Epithelial cell of proximal tubule (primary cell): ENCODE measurements at regions not wholly inside any gene's neighbourhood (a gene's known extent, or its start where the extent isn't known, plus 50 kb on each side); places are given as distances from the start of the nearest gene placed in this dataset.

ENCODE experiments used
- DNase-seq: peaks from one replicate; pipeline ENCODE4 v3.0.0-alpha.2; 2011; ENCODE audit warnings: low read depth
- H3K4me3 ChIP-seq: 2 replicates; pipeline ENCODE4 v1.5.1; 2011; ENCODE audit warnings: low read depth, mild to moderate bottlenecking, low read length
- TF ChIP-seq, protein P1 (sequence below): conservative IDR thresholded peaks from 2 replicates; pipeline ENCODE4 v1.5.1; 2012; ENCODE audit warnings: low read depth, mild to moderate bottlenecking, low read length

DNA sequence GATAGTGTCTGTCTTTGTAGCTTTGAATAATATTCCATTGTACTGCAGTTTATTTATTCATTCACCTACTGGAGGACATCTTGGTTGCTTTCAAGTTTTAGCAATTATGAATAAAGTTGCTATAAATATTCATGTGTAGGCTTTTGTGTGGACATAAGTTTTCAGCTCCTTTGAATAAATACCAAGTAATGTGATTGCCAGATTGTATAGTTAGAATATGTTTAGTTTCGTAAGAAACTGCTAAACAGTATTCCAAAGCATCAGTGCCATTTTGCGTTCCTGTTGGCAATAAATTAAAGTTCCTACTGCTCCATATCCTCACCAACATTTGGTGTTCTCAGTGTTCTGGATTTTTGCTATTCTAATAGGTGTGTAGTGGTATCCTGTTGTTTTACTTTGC, 311.7 kb upstream of the FMN2 start:
- TF ChIP-seq, protein P1, sequence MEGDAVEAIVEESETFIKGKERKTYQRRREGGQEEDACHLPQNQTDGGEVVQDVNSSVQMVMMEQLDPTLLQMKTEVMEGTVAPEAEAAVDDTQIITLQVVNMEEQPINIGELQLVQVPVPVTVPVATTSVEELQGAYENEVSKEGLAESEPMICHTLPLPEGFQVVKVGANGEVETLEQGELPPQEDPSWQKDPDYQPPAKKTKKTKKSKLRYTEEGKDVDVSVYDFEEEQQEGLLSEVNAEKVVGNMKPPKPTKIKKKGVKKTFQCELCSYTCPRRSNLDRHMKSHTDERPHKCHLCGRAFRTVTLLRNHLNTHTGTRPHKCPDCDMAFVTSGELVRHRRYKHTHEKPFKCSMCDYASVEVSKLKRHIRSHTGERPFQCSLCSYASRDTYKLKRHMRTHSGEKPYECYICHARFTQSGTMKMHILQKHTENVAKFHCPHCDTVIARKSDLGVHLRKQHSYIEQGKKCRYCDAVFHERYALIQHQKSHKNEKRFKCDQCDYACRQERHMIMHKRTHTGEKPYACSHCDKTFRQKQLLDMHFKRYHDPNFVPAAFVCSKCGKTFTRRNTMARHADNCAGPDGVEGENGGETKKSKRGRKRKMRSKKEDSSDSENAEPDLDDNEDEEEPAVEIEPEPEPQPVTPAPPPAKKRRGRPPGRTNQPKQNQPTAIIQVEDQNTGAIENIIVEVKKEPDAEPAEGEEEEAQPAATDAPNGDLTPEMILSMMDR, result no peak
- no peak for DNase-seq
- no peak overlapping the region for H3K4me3 ChIP-seq

DNA sequence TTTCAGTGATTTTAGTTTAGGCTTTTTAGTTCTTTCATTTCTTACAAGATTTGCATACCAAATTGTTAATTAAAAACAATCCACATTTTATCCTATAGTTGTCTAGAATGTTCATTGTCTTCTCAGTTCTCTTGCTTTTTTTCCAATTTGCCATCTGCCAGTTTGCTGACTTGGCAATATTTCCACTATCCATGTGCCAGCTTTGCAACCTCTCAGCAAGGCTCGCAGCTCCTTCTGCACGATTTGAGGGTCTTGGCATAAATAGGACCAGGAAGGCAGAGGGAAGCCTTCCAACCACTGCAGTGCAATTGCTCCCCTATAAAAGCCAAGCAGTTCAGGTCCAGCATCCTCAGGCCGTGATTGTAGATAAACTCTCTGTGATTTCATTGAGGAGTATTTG, 306.8 kb upstream of the FMN2 start:
- TF ChIP-seq, protein P1, result no peak
- H3K4me3 ChIP-seq, result no peak overlapping the region
- DNase-seq, result no peak

DNA sequence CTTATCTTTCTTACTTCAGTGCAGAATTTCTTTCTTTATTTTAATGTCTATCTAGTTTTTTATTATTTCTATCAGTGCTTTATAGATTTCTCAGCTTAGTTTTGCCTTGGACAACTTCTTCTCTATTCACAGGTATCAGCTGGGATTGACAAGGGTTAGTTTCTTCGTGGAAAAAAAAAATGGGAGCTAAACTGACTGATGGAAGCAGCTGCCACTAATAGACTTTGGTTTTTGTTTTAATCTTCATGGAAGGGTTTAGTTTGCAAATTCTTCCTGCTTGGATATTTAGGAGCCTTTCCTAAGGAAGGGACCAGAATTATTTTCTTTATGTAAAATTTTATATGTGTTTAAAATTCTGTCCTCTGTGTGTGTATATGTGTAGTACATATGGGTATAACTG, 306.1 kb upstream of the FMN2 start:
- no peak for DNase-seq
- TF ChIP-seq, protein P1, result no peak
- H3K4me3 ChIP-seq, result no peak overlapping the region

DNA sequence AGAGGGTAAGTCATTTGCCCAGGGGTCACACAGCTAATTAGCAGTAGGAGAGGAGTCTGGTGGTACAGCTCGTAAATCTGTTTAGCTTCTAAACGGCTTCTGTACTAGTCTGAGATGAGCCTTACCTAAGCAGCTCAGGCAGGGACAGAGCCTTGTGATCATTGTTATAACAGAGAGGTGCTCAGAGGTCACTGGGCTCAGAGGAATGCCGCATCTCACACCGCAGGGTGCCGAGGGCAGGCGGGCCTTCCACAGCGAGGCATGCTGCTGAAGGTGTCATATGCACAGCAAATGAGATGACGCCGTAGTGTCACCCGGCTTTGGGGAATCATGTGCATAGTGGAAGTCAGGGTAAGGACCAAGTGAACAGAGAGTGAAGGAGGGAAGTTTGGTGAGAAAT, 305.2 kb upstream of the FMN2 start:
- no peak overlapping the region for H3K4me3 ChIP-seq
- no peak for DNase-seq
- TF ChIP-seq, protein P1, result no peak

DNA sequence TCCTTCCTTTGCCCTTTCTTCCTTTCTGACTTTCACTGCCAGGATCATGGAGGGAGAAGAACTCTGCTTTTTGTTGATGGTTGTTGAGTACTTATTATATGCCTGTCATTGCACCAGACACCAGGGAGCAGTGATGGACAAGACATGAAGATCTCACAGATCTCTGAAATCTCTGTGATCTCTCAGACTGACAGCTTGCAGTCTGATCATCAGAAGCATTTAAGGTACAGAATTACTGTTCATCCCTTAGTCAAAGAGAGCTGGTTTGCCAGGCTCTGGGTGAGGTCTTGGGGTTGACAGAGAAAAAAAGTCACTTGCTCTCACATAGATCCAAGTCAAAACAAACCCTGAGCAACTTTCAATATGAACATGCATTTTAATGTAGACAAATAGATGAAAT, 299.5 kb upstream of the FMN2 start:
- TF ChIP-seq, protein P1, result peak; percentile 29
- H3K4me3 ChIP-seq, result no peak overlapping the region
- no peak for DNase-seq

DNA sequence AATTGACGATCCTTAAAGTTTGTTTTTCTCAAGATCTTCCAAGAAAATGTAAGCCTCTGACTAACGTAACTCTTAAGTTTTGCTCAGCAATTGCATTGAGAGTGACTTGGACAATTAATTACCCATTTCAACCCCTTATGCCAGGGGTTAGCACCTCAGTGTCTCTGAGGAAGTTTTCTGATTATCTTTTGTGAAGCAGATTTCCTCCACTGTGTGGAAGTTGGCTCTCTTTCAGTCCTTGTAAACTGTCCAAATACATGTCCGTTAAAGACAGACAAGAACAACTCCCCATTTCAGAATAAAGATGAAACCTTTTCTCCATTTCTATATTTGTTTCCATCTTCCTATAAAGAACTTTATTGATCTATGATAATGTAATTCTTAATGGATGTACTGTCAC, 296.4 kb upstream of the FMN2 start:
- TF ChIP-seq, protein P1, result no peak
- DNase-seq, result no peak
- H3K4me3 ChIP-seq, result no peak overlapping the region

DNA sequence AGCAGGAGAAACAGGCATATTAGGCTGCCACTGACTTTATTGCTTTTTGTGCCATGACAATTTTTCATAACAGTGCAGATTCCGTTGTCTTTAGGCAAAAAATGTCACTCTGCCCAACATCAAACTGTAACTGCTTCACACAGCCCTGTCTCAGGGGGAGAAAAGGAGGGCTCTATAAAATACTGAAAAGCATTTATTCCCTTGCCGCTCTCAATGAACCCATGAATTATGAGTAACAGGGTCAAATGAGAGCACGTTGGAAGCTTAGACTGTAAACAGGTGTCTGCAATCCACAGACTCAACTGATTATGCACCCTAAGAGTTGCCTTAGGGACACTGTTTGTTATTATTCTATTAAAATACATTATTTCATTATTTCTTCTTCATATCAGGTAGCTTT, 292.1 kb upstream of the FMN2 start:
- no peak for DNase-seq
- no peak overlapping the region for H3K4me3 ChIP-seq
- TF ChIP-seq, protein P1, result no peak
